HCT116 (cell line): ENCODE measurements at regions not wholly inside any gene's neighbourhood (a gene's known extent, or its start where the extent isn't known, plus 50 kb on each side); places are given as distances from the start of the nearest gene placed in this dataset.
A peak's percentile ranks its signal among the peaks of the same experiment; 100 is the strongest.

Source experiments
- ATAC-seq: fragments of 200-7000 bp; cut with Tn5 transposase; 2 replicates; pipeline ENCODE4 v1.9.1; 2020; ENCODE audit warnings: mild to moderate bottlenecking, moderate library complexity
- BruUV-seq: library from RNA; stranded (reverse); fragments of 400-500 nt; replicated peaks from 2 replicates; lab custom pipeline; 2021; lab: Mats Ljungman, UMichigan
- CTCF ChIA-PET: fragments of 300-600 bp; sonication (Branson Sonifier 250); formaldehyde crosslinking; loops from one replicate; lab custom pipeline; 2021; ENCODE audit warnings: antibody characterized with exemption; lab: Charles Lee
- POLR2A ChIA-PET: fragments of 300-600, 350-600 bp; sonication (Branson Sonifier 250); formaldehyde crosslinking; loops from one replicate; lab custom pipeline; 2021; ENCODE audit warnings: antibody characterized with exemption; lab: Charles Lee
- RAD21 ChIA-PET, 2 experiments: fragments of 300-600 bp; sonication (Branson Sonifier 250); formaldehyde crosslinking; loops; one replicate each; lab custom pipeline; 2023; ENCODE audit warnings: low total read pairs in 2 of 2; ENCODE audit not compliant: uncharacterized antibody in 2 of 2, unreplicated experiment in 2 of 2, low non-redundant PET in 1 of 2; lab: Charles Lee
- DNase-seq: peaks from one replicate; pipeline ENCODE4 v3.0.0-alpha.2; 2010; ENCODE audit warnings: low read depth, low spot score
- H2AFZ ChIP-seq: fragments of 200-600 bp; shearing (Covaris generic), sonication (generic); 2 replicates; pipeline ENCODE4 v1.6.1; 2017; ENCODE audit warnings: low read depth, mixed run types, mixed read lengths, antibody characterized with exemption, low read length; ENCODE audit not compliant: poor library complexity, severe bottlenecking
- H3K27ac ChIP-seq: 2 replicates; pipeline ENCODE4 v1.5.1; 2012; ENCODE audit warnings: low read depth, low read length
- H3K27me3 ChIP-seq: fragments of 200-600 bp; sonication (generic); 2 replicates; pipeline ENCODE4 v1.6.1; 2016; ENCODE audit warnings: mixed run types, low read length, mixed read lengths; ENCODE audit not compliant: insufficient read depth
- H3K36me3 ChIP-seq, 2 experiments: fragments of 200-500 bp in 1 of 2; fragments of 200-600 bp in 1 of 2; sonication (Bioruptor generic) in 1 of 2; sonication (generic) in 1 of 2; 2 replicates each; pipeline versions ENCODE4 v1.5.1 to v1.6.1; 2014 to 2016; ENCODE audit warnings: low read length in 2 of 2, inconsistent platforms in 1 of 2, mixed read lengths in 1 of 2, mixed run types in 1 of 2; ENCODE audit not compliant: insufficient read depth in 2 of 2, control insufficient read depth in 1 of 2
- H3K4me1 ChIP-seq, 2 experiments: fragments of 200-600 bp in 1 of 2; sonication (generic) in 1 of 2; 2 replicates each; pipeline versions ENCODE4 v1.5.1 to v1.6.1; 2012 to 2017; ENCODE audit warnings: low read length in 2 of 2, inconsistent platforms in 1 of 2, mild to moderate bottlenecking in 1 of 2, mixed read lengths in 1 of 2, mixed run types in 1 of 2, moderate library complexity in 1 of 2; ENCODE audit not compliant: insufficient read depth in 2 of 2, control insufficient read depth in 1 of 2
- H3K4me2 ChIP-seq: fragments of 200-600 bp; sonication (generic); 2 replicates; pipeline ENCODE4 v1.6.1; 2017; ENCODE audit warnings: mixed run types, low read length, mixed read lengths
- H3K4me3 ChIP-seq, 2 experiments: fragments of 200-600 bp in 1 of 2; sonication (generic) in 1 of 2; replicated peaks in 1 of 2; 2 replicates each; pipeline ENCODE4 v1.5.1; 2011 to 2016; ENCODE audit warnings: low read length in 2 of 2, control low read depth in 1 of 2, low read depth in 1 of 2, mild to moderate bottlenecking in 1 of 2, mixed read lengths in 1 of 2, mixed run types in 1 of 2
- H3K79me2 ChIP-seq: fragments of 200-600 bp; sonication (generic); 2 replicates; pipeline ENCODE4 v1.6.1; 2017; ENCODE audit warnings: mild to moderate bottlenecking, mixed run types, low read length, moderate library complexity, mixed read lengths; ENCODE audit not compliant: insufficient read depth
- H3K9ac ChIP-seq: fragments of 200-600 bp; sonication (generic); 2 replicates; pipeline ENCODE4 v1.6.1; 2016; ENCODE audit warnings: low read length, mixed read lengths
- H3K9me2 ChIP-seq: fragments of 200-600 bp; sonication (generic), shearing (Covaris generic); 2 replicates; pipeline ENCODE4 v1.6.1; 2017; ENCODE audit warnings: mixed run types, mild to moderate bottlenecking, moderate library complexity; ENCODE audit not compliant: insufficient read depth
- H3K9me3 ChIP-seq, 2 experiments: fragments of 200-500 bp in 1 of 2; fragments of 200-600 bp in 1 of 2; sonication (Bioruptor generic) in 1 of 2; sonication (generic) in 1 of 2; 2 replicates each; pipeline ENCODE4 v1.6.1; 2014 to 2017; ENCODE audit warnings: low read length in 2 of 2, mixed read lengths in 2 of 2, inconsistent platforms in 1 of 2, low read depth in 1 of 2, mild to moderate bottlenecking in 1 of 2, mixed run types in 1 of 2, moderate library complexity in 1 of 2; ENCODE audit not compliant: control insufficient read depth in 1 of 2, insufficient read depth in 1 of 2
- H4K20me1 ChIP-seq: fragments of 200-600 bp; sonication (generic), shearing (Covaris generic); 2 replicates; pipeline ENCODE4 v1.6.1; 2017; ENCODE audit warnings: mixed run types, mild to moderate bottlenecking, moderate library complexity; ENCODE audit not compliant: insufficient read depth
- SRF ChIP-seq: IDR thresholded peaks from 2 replicates; pipeline ENCODE4 v1.6.1; 2012; ENCODE audit warnings: low read depth
- TCF7L2 ChIP-seq: IDR thresholded peaks from 2 replicates; pipeline ENCODE4 v1.7.0; 2011; ENCODE audit warnings: borderline replicate concordance, inconsistent platforms; ENCODE audit not compliant: insufficient read depth, insufficient read length; ENCODE audit errors: extremely low read depth
- ZFX ChIP-seq: fragments of 450-650 bp; IDR thresholded peaks from 2 replicates; pipeline ENCODE4 v1.6.1; 2017
- intact Hi-C: fragments of 100-400 bp; cut with micrococcal nuclease; formaldehyde crosslinking; loops from 2 replicates; pipeline ENCODE4 v1.10.0; 2022
- TF ChIP-seq, protein P1 (sequence below): IDR thresholded peaks from 2 replicates; pipeline ENCODE4 v1.6.1; 2012; ENCODE audit warnings: low read depth

DNA sequence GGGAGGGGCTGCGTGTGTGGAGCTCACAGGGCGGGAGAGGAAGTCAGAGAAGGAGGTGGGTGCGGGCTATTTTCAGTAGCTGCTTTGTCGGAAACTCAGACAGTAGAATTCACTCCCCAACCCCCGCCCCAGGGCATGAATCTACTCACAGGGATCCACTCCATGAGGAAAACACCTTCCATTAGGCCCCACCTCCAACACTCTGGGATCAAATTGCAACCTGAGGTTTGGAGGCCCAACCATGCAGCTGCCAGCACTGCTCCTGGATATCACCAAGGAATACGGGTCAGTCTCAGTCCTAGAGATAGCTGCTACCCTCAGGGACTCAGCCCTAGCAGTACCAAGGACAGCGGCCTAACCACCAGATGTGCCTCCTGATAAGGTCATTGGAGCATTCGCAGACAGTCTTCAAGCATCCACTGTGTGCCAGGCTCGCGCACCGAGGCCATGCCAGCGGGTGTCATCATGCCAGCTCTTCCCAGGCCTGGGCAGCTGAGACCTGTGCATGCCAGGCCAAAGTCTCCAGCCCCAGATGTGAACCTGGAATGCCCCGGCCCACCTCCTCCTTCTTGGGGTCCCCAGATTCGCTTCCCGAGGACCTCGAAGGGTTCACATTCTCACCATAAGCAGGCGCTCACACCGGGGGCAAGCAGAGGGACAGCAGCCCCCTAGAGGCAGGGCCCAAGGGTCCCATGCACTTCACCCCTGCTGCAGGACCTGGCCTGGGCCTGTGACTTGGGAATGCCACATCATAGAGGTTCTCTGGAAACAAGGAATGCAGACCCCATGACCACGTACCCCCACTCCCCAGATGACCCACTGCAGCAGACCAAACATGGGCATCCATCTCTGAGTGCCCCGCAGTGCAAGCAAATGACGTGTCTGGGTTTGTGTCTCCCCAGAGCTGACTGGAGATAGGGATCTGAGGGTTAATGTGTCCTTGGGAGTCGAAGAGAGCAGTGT, 102.3 kb downstream of the ADRA2C start:
- no peaks in the 10 kb centered on the region for H3K9me2 ChIP-seq

More for the DNA sequence above, 102.3 kb downstream of the ADRA2C start:
- POLR2A ChIA-PET: no interaction called here
- no peak overlapping the region for H3K27ac ChIP-seq
- CTCF ChIA-PET: interaction anchor here (3.1 kb wide), 1 partner anchor 12 kb away, joined by 9 read pairs; no protein-coding TSS in a partner anchor
- peaks cover 0 to 5% of the 10 kb centered on the region in 2 experiments; a peak in 1 of 4 replicates for H3K4me1 ChIP-seq
- H2AFZ ChIP-seq: no peak overlapping the region
- intact Hi-C loops: no loop called here
- H3K36me3 ChIP-seq: no peaks in the 10 kb centered on the region
- ATAC-seq (no peak), DNase-seq (no peak)
- no peaks in the 10 kb centered on the region for H3K9me3 ChIP-seq
- no peaks in the 10 kb centered on the region for H3K79me2 ChIP-seq
- no peak for TF ChIP-seq TCF7L2
- TF ChIP-seq, protein P1, sequence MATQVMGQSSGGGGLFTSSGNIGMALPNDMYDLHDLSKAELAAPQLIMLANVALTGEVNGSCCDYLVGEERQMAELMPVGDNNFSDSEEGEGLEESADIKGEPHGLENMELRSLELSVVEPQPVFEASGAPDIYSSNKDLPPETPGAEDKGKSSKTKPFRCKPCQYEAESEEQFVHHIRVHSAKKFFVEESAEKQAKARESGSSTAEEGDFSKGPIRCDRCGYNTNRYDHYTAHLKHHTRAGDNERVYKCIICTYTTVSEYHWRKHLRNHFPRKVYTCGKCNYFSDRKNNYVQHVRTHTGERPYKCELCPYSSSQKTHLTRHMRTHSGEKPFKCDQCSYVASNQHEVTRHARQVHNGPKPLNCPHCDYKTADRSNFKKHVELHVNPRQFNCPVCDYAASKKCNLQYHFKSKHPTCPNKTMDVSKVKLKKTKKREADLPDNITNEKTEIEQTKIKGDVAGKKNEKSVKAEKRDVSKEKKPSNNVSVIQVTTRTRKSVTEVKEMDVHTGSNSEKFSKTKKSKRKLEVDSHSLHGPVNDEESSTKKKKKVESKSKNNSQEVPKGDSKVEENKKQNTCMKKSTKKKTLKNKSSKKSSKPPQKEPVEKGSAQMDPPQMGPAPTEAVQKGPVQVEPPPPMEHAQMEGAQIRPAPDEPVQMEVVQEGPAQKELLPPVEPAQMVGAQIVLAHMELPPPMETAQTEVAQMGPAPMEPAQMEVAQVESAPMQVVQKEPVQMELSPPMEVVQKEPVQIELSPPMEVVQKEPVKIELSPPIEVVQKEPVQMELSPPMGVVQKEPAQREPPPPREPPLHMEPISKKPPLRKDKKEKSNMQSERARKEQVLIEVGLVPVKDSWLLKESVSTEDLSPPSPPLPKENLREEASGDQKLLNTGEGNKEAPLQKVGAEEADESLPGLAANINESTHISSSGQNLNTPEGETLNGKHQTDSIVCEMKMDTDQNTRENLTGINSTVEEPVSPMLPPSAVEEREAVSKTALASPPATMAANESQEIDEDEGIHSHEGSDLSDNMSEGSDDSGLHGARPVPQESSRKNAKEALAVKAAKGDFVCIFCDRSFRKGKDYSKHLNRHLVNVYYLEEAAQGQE: peak; percentile 64
- no peak for TF ChIP-seq ZFX
- TF ChIP-seq SRF: no peak
- no peak overlapping the region for H3K9ac ChIP-seq
- no peak overlapping the region for H3K4me2 ChIP-seq
- H4K20me1 ChIP-seq: no peaks in the 10 kb centered on the region
- RAD21 ChIA-PET: no interaction called here
- H3K4me3 ChIP-seq: no peak overlapping the region
- H3K27me3 ChIP-seq: no peaks in the 10 kb centered on the region
- no TSS peak for BruUV-seq
